ENCODE measurements at regions not wholly inside any gene's neighbourhood (a gene's known extent, or its start where the extent isn't known, plus 50 kb on each side); places are given as distances from the start of the nearest gene placed in this dataset.

- Histone ChIP-seq H3K27me3 (ENCODE audit: control insufficient read depth in 3 of 3, insufficient read depth in 3 of 3, low read depth in 1 of 3, low read length in 3 of 3) (no peaks in the 10 kb centered on the region), H2AFZ (ENCODE audit: low read length) (no peak overlapping the region), H3K4me1 (ENCODE audit: control insufficient read depth in 2 of 2, insufficient read depth in 1 of 2, low read depth in 1 of 2, low read length in 2 of 2) (no peaks in the 10 kb centered on the region), H3K18ac (ENCODE audit: low read length) (no peak overlapping the region), H2BK120ac (ENCODE audit: low read depth, low read length) (no peak overlapping the region), H2AK5ac (ENCODE audit: low read depth, low read length) (no peak overlapping the region), H3K23ac (ENCODE audit: low read depth, low read length, poor library complexity) (no peak overlapping the region), H3K4ac (ENCODE audit: low read length) (no peak overlapping the region), H3K79me1 (ENCODE audit: low read depth, low read length) (no peaks in the 10 kb centered on the region), H2BK15ac (ENCODE audit: low read length) (no peak overlapping the region), H4K8ac (ENCODE audit: low read depth, low read length) (no peak overlapping the region), H3K9ac (ENCODE audit: low read depth, low read length, poor library complexity) (no peak overlapping the region), H3K9me3 (replicated peaks in 1 of 2; ENCODE audit: control insufficient read depth in 2 of 2, insufficient read depth in 1 of 2, low read depth in 1 of 2, low read length in 2 of 2) (no peaks in the 10 kb centered on the region), H3K4me2 (ENCODE audit: insufficient read depth, low read length, poor library complexity, severe bottlenecking) (no peak overlapping the region), H3K27ac (replicated peaks; ENCODE audit: low read length) (no peak overlapping the region), H3K4me3 (ENCODE audit: low read length in 2 of 2) (no peak overlapping the region), H4K91ac (ENCODE audit: low read depth, low read length, poor library complexity) (no peak overlapping the region), H3K14ac (ENCODE audit: low read length) (no peak overlapping the region), H2BK5ac (ENCODE audit: low read length) (no peak overlapping the region), H3K36me3 (replicated peaks in 1 of 2; ENCODE audit: control insufficient read depth in 2 of 2, insufficient read depth in 2 of 2, low read length in 2 of 2) (no peaks in the 10 kb centered on the region), H2BK12ac (ENCODE audit: low read length) (no peak overlapping the region)
- DNase-seq (ENCODE audit: low spot score): no peak
- WGBS, 2 donors (ENCODE audit: extremely low coverage in 2 of 2, insufficient read length in 2 of 2, insufficient replicate concordance in 1 of 2): no CpG with 5 or more reads among the region's 2 CpGs
These were observed 340.6 kb upstream of the KHDRBS2 start for GRCh38 chr6:62626661-62627060.

DNA sequence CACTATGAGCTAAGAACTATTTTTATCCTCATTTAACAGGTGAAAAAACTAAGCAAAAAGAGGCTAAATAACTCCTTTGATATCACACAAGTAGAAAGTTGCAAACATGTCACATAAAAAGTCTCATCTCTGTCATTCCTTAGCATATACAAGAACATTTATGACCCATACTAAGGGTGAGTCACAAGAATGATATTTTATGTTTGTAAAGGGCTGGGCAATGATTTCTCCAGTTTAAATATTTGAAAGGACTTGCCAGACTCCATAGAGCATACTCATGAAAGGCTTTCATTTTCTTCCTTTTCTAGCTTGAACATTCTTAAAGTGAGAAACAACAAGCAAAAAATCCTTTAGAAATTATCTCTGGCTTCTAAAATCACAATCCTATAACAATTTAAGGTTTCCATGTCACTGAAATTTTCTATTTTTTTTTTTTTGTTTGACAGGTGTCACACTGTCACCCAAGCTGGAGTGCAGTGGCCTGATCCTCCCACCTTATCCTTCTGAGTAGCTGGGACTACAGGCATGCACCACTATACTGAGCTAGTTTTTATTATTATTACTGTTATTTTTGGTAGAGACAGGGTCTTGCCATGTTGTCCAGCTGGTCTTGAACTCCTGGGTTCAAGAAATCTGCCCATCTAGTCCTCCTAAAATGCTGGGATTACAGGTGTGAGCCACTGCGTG is 338.0 kb upstream of the KHDRBS2 start:
- Histone ChIP-seq H2BK12ac (ENCODE audit: low read length) (no peak overlapping the region), H2BK5ac (ENCODE audit: low read length) (no peak overlapping the region), H4K91ac (ENCODE audit: low read depth, low read length, poor library complexity) (no peak overlapping the region), H3K4ac (ENCODE audit: low read length) (no peak overlapping the region), H3K4me1 (ENCODE audit: control insufficient read depth in 2 of 2, insufficient read depth in 1 of 2, low read depth in 1 of 2, low read length in 2 of 2) (no peaks in the 10 kb centered on the region), H2BK120ac (ENCODE audit: low read depth, low read length) (no peak overlapping the region), H3K79me1 (ENCODE audit: low read depth, low read length) (no peaks in the 10 kb centered on the region), H3K23ac (ENCODE audit: low read depth, low read length, poor library complexity) (no peak overlapping the region), H3K14ac (ENCODE audit: low read length) (no peak overlapping the region), H2AK5ac (ENCODE audit: low read depth, low read length) (no peak overlapping the region), H3K9me3 (replicated peaks in 1 of 2; ENCODE audit: control insufficient read depth in 2 of 2, insufficient read depth in 1 of 2, low read depth in 1 of 2, low read length in 2 of 2) (no peaks in the 10 kb centered on the region), H3K4me2 (ENCODE audit: insufficient read depth, low read length, poor library complexity, severe bottlenecking) (no peak overlapping the region), H3K27ac (replicated peaks; ENCODE audit: low read length) (no peak overlapping the region), H4K8ac (ENCODE audit: low read depth, low read length) (no peak overlapping the region), H3K27me3 (ENCODE audit: control insufficient read depth in 3 of 3, insufficient read depth in 3 of 3, low read depth in 1 of 3, low read length in 3 of 3) (no peaks in the 10 kb centered on the region), H3K4me3 (ENCODE audit: low read length in 2 of 2) (no peak overlapping the region), H2AFZ (ENCODE audit: low read length) (no peak overlapping the region), H3K9ac (ENCODE audit: low read depth, low read length, poor library complexity) (no peak overlapping the region), H2BK15ac (ENCODE audit: low read length) (no peak overlapping the region), H3K36me3 (replicated peaks in 1 of 2; ENCODE audit: control insufficient read depth in 2 of 2, insufficient read depth in 2 of 2, low read length in 2 of 2) (no peaks in the 10 kb centered on the region), H3K18ac (ENCODE audit: low read length) (no peak overlapping the region)
- DNase-seq (ENCODE audit: low spot score): no peak
- no CpG with 5 or more reads among the region's 1 CpG for WGBS, 2 donors (ENCODE audit: extremely low coverage in 2 of 2, insufficient read length in 2 of 2, insufficient replicate concordance in 1 of 2)

GRCh38 chr6:62615366-62616015 is 329.5 kb upstream of the KHDRBS2 start:
- no peak overlapping the region for H3K4ac ChIP-seq (ENCODE audit: low read length)
- no peak overlapping the region for H2BK12ac ChIP-seq (ENCODE audit: low read length)
- H3K27me3 ChIP-seq (ENCODE audit: control insufficient read depth in 3 of 3, insufficient read depth in 3 of 3, low read depth in 1 of 3, low read length in 3 of 3): no peaks in the 10 kb centered on the region
- WGBS, 2 donors (ENCODE audit: extremely low coverage in 2 of 2, insufficient read length in 2 of 2, insufficient replicate concordance in 1 of 2): no CpG with 5 or more reads among the region's 4 CpGs
- H3K4me2 ChIP-seq (ENCODE audit: insufficient read depth, low read length, poor library complexity, severe bottlenecking): no peak overlapping the region
- no peak overlapping the region for H3K23ac ChIP-seq (ENCODE audit: low read depth, low read length, poor library complexity)
- H2BK120ac ChIP-seq (ENCODE audit: low read depth, low read length): no peak overlapping the region
- no peak overlapping the region for H3K9ac ChIP-seq (ENCODE audit: low read depth, low read length, poor library complexity)
- H2AFZ ChIP-seq (ENCODE audit: low read length): no peak overlapping the region
- DNase-seq (ENCODE audit: low spot score): no peak
- H3K9me3 ChIP-seq (replicated peaks in 1 of 2; ENCODE audit: control insufficient read depth in 2 of 2, insufficient read depth in 1 of 2, low read depth in 1 of 2, low read length in 2 of 2): no peaks in the 10 kb centered on the region
- no peak overlapping the region for H2AK5ac ChIP-seq (ENCODE audit: low read depth, low read length)
- H3K14ac ChIP-seq (ENCODE audit: low read length): no peak overlapping the region
- no peaks in the 10 kb centered on the region for H3K4me1 ChIP-seq (ENCODE audit: control insufficient read depth in 2 of 2, insufficient read depth in 1 of 2, low read depth in 1 of 2, low read length in 2 of 2)
- no peak overlapping the region for H3K18ac ChIP-seq (ENCODE audit: low read length)
- H4K8ac ChIP-seq (ENCODE audit: low read depth, low read length): no peak overlapping the region
- H3K79me1 ChIP-seq (ENCODE audit: low read depth, low read length): no peaks in the 10 kb centered on the region
- no peak overlapping the region for H2BK5ac ChIP-seq (ENCODE audit: low read length)
- H3K4me3 ChIP-seq (ENCODE audit: low read length in 2 of 2): no peak overlapping the region
- no peak overlapping the region for H4K91ac ChIP-seq (ENCODE audit: low read depth, low read length, poor library complexity)
- no peaks in the 10 kb centered on the region for H3K36me3 ChIP-seq (replicated peaks in 1 of 2; ENCODE audit: control insufficient read depth in 2 of 2, insufficient read depth in 2 of 2, low read length in 2 of 2)
- H3K27ac ChIP-seq (replicated peaks; ENCODE audit: low read length): no peak overlapping the region
- H2BK15ac ChIP-seq (ENCODE audit: low read length): no peak overlapping the region

DNA sequence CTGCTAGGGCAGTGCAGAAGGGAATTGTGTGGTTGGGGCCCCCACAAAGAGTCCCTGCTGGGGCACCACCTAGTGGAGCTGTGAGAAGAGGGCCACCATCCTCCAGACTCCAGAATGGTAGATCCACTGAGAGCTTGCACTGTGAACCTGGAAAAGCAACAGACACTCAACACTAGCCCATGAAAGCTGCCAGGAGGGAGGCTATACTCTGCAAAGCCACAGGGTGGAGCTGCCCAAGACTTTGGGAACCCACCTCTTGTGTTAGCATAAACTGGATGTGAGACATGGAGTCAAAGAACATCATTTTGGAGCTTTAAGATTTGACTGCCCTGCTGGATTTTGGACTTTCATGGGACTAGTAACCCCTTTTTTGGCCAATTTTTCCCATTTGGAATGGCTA is 328.4 kb upstream of the KHDRBS2 start:
- Histone ChIP-seq H3K9me3 (replicated peaks in 1 of 2; ENCODE audit: control insufficient read depth in 2 of 2, insufficient read depth in 1 of 2, low read depth in 1 of 2, low read length in 2 of 2) (no peaks in the 10 kb centered on the region), H2BK15ac (ENCODE audit: low read length) (no peak overlapping the region), H3K4me2 (ENCODE audit: insufficient read depth, low read length, poor library complexity, severe bottlenecking) (no peak overlapping the region), H3K27ac (replicated peaks; ENCODE audit: low read length) (no peak overlapping the region), H3K9ac (ENCODE audit: low read depth, low read length, poor library complexity) (no peak overlapping the region), H3K4ac (ENCODE audit: low read length) (no peak overlapping the region), H4K8ac (ENCODE audit: low read depth, low read length) (no peak overlapping the region), H3K79me1 (ENCODE audit: low read depth, low read length) (no peaks in the 10 kb centered on the region), H3K36me3 (replicated peaks in 1 of 2; ENCODE audit: control insufficient read depth in 2 of 2, insufficient read depth in 2 of 2, low read length in 2 of 2) (no peaks in the 10 kb centered on the region), H3K18ac (ENCODE audit: low read length) (no peak overlapping the region), H3K4me1 (ENCODE audit: control insufficient read depth in 2 of 2, insufficient read depth in 1 of 2, low read depth in 1 of 2, low read length in 2 of 2) (no peaks in the 10 kb centered on the region), H4K91ac (ENCODE audit: low read depth, low read length, poor library complexity) (no peak overlapping the region), H3K4me3 (ENCODE audit: low read length in 2 of 2) (no peak overlapping the region), H2AFZ (ENCODE audit: low read length) (no peak overlapping the region), H2AK5ac (ENCODE audit: low read depth, low read length) (no peak overlapping the region), H3K27me3 (ENCODE audit: control insufficient read depth in 3 of 3, insufficient read depth in 3 of 3, low read depth in 1 of 3, low read length in 3 of 3) (no peaks in the 10 kb centered on the region), H2BK12ac (ENCODE audit: low read length) (no peak overlapping the region), H3K14ac (ENCODE audit: low read length) (no peak overlapping the region), H2BK5ac (ENCODE audit: low read length) (no peak overlapping the region), H3K23ac (ENCODE audit: low read depth, low read length, poor library complexity) (no peak overlapping the region), H2BK120ac (ENCODE audit: low read depth, low read length) (no peak overlapping the region)
- DNase-seq (ENCODE audit: low spot score): no peak

Measured in neuronal stem cell (in vitro differentiated cells).